Mucosa of descending colon (tissue), 3 donors: ENCODE measurements at regions not wholly inside any gene's neighbourhood (a gene's known extent, or its start where the extent isn't known, plus 50 kb on each side); places are given as distances from the start of the nearest gene placed in this dataset.

Source experiments
- ATAC-seq: fragments of 200-7000 bp; cut with Tn5 transposase; one replicate; pipeline ENCODE4 v1.9.1; 2020; ENCODE audit warnings: mild to moderate bottlenecking, moderate library complexity
- DNase-seq, 3 donors: peaks; one replicate each; pipeline ENCODE4 v3.0.0-alpha.2; 2020
- H3K36me3 ChIP-seq: fragments of 200-600 bp; one replicate; pipeline ENCODE4 v1.8.0; 2021; ENCODE audit warnings: low read depth, mild to moderate bottlenecking
- H3K4me1 ChIP-seq: fragments of 200-600 bp; one replicate; pipeline ENCODE4 v1.8.0; 2021; ENCODE audit warnings: low read depth, mild to moderate bottlenecking
- H3K4me3 ChIP-seq: fragments of 200-600 bp; one replicate; pipeline ENCODE4 v1.8.0; 2021; ENCODE audit warnings: mild to moderate bottlenecking
- H3K9me3 ChIP-seq: fragments of 200-600 bp; one replicate; pipeline ENCODE4 v1.8.0; 2021; ENCODE audit warnings: mild to moderate bottlenecking
- intact Hi-C, 2 donors: fragments of 100-400 bp; cut with DNase I in 1 of 2; cut with micrococcal nuclease in 1 of 2; formaldehyde crosslinking; loops; one replicate each; pipeline versions ENCODE4 v1.11.0 to v1.11.1; 2022; cut with DNase I, micrococcal nuclease
- TF ChIP-seq, protein P1 (sequence below): fragments of 200-600 bp; IDR thresholded peaks from one replicate; pipeline ENCODE4 v1.8.0; 2022; ENCODE audit warnings: antibody characterized with exemption, mild to moderate bottlenecking
- donor health status: DM: no; HTN: no; CAD: no; lungs with moderate emphysema.
- donor health status: DM: no; HTN: no; CAD: no.
- donor health status: DM: no; HTN: yes; CAD: no.

DNA sequence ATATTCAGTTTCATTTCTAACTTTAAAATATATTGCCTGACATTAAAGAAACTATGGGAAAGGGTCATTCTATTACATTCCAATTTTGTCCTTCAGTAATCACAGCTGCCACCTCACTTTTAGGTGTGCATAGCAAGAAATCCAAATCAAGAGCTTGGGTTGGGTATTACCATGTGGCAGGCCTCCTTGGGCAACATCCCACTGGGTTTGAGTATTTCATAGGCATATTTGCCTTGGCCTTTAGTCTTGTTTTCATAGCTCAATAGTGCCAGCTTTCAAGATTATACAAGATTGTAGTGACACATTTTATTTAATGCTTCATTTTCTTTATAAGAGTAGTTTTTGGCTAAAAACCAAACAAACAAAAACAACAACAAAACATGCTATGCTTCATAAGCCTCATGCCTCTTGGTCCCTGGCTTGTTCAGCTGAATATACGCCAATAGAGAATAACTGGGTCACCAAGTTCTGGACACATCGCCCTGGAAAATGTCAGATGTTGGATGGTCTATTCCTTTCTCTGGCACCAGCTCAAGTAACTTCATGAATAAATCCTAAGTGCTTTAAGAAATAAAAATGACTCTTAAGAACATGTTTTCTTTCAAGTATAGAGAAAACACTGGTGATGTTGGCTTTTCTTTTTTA, 167.4 kb upstream of the STARD13 start:
- no peaks in the 10 kb centered on the region for H3K9me3 ChIP-seq
- H3K36me3 ChIP-seq, result no peaks in the 10 kb centered on the region
- TF ChIP-seq, protein P1, sequence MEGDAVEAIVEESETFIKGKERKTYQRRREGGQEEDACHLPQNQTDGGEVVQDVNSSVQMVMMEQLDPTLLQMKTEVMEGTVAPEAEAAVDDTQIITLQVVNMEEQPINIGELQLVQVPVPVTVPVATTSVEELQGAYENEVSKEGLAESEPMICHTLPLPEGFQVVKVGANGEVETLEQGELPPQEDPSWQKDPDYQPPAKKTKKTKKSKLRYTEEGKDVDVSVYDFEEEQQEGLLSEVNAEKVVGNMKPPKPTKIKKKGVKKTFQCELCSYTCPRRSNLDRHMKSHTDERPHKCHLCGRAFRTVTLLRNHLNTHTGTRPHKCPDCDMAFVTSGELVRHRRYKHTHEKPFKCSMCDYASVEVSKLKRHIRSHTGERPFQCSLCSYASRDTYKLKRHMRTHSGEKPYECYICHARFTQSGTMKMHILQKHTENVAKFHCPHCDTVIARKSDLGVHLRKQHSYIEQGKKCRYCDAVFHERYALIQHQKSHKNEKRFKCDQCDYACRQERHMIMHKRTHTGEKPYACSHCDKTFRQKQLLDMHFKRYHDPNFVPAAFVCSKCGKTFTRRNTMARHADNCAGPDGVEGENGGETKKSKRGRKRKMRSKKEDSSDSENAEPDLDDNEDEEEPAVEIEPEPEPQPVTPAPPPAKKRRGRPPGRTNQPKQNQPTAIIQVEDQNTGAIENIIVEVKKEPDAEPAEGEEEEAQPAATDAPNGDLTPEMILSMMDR, result no peak
- no peak overlapping the region for H3K4me3 ChIP-seq
- intact Hi-C loops, result no loop called here
- no peaks in the 10 kb centered on the region for H3K4me1 ChIP-seq
- ATAC-seq (no peak), DNase-seq (no peak)

DNA sequence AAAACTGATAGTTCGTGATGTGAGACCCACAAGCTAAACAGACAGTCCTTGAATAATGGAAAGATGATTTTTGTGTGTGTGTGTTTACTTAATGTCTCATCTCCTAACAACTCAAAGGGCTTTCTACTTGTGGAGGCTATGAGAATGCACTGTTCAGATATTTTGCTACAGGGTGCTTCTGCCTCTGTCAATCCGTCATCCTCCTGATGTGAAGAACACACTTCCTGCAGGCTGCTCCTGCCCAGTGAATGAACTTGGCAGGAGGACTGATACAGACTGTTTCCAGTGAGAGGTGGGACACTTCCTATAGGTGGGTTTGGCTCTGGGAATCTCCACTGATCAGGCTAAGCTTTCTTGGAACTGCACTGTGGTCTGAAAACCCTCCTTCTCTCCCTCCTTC, 168.4 kb upstream of the STARD13 start:
- no peaks in the 10 kb centered on the region for H3K36me3 ChIP-seq
- ATAC-seq (no peak), DNase-seq (no peak)
- no peak overlapping the region for H3K4me3 ChIP-seq
- H3K4me1 ChIP-seq, result no peaks in the 10 kb centered on the region
- no peaks in the 10 kb centered on the region for H3K9me3 ChIP-seq
- intact Hi-C loops, result no loop called here
- TF ChIP-seq, protein P1, result no peak

DNA sequence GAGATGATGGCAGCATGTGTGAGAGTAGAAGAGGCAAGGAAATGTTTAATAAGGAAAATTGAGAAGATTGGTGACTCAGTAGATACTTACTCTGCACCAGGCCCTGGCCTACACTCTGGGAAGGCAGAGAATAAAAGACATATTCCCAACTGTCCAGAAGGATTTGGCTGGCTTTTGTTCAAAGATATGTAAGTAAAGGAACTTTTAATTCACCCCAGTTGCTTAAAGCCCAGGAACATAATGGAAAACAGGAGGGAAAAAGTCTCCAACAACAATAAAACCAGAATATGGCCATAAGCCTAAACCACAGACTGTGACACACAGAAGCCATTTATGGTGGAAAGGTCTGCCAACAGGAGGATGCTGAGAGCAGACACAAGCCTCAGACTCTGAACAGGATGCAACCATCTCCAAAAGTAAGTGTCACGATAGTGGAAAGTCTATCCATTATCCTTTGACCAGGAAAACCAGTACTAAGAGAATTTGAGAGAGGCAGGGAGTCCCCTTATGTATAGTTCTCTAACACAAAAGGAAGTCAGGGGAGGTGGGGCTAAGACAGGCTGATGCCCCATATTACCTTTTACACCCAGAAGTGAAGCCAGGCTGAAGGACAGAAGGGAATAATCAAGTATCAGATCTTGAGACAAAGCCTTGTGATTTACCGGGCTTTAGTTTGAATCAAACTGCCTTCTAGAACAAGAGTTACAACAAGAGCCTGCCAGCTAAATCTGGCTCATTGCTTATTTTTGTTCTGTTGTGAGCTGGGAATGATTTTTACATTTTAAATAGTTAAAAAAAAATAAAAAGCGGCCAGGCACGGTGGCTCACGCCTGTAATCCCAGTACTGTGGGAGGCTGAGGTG, 169.5 kb upstream of the STARD13 start:
- no peak overlapping the region for H3K4me3 ChIP-seq
- no peaks in the 10 kb centered on the region for H3K36me3 ChIP-seq
- TF ChIP-seq, protein P1, result no peak
- DNase-seq, result no peak
- H3K9me3 ChIP-seq, result peaks cover 3% of the 10 kb centered on the region
- intact Hi-C loops, result no loop called here
- ATAC-seq, result no peak
- H3K4me1 ChIP-seq, result no peaks in the 10 kb centered on the region

DNA sequence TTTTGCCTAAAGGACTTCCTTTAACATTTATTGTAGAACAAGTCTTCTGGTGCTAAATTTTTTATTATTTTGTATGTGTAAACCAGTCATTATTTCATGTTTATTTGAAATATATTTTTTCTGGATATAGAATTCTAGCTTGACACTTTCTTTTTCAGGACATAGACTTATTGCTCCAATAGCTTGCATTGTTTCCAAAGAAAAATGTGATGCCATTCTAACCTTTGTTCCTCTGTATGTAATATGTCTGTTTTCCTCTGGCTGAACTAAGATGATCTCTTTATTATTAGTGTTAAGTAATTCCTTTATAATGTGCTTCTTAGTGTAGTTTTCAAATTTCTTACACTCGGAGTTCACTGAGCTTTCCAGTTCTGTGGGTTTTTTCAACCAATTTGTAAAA, 174.1 kb upstream of the STARD13 start:
- Histone ChIP-seq H3K36me3 (no peaks in the 10 kb centered on the region), H3K9me3 (peaks cover 6% of the 10 kb centered on the region), H3K4me3 (no peak overlapping the region), H3K4me1 (no peaks in the 10 kb centered on the region)
- TF ChIP-seq, protein P1, result no peak
- ATAC-seq (no peak), DNase-seq (no peak)
- intact Hi-C loops, result no loop called here

DNA sequence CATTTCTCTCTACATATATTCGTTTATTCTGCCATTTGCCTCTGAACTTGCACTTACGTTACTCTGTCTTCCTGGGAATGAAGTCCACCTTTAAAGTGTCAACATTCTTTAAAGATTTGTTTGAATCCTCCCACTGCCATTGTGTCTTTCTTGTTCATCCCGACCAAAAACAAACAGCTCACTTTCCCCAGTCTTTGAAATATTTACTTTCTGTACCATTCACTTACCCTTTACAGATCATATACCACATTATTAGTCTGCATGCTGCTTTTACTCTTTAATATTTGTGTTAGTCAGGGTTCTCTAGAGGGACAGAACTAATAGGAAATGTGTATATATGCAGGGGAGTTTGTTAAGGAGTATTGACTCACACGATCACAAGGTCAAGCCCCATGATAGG, 176.6 kb upstream of the STARD13 start:
- no peak for ATAC-seq
- Histone ChIP-seq H3K9me3 (peaks cover 6% of the 10 kb centered on the region), H3K4me3 (no peak overlapping the region), H3K4me1 (no peaks in the 10 kb centered on the region), H3K36me3 (no peaks in the 10 kb centered on the region)
- intact Hi-C loops, result no loop called here
- no peak for DNase-seq
- TF ChIP-seq, protein P1, result no peak
